PC-3 (cell line): ENCODE measurements at regions not wholly inside any gene's neighbourhood (a gene's known extent, or its start where the extent isn't known, plus 50 kb on each side); places are given as distances from the start of the nearest gene placed in this dataset.
A peak's percentile ranks its signal among the peaks of the same experiment; 100 is the strongest.

Experiments
- ATAC-seq: fragments of 200-7000 bp; cut with Tn5 transposase; 2 replicates; pipeline ENCODE4 v1.9.1; 2020; ENCODE audit warnings: mild to moderate bottlenecking, moderate library complexity
- BruUV-seq: library from RNA; stranded (reverse); fragments of 400-500 nt; replicated peaks from 2 replicates; lab custom pipeline; 2021; lab: Mats Ljungman, UMichigan
- CTCF ChIA-PET: fragments of 300-600 bp; sonication (Branson Sonifier 250); formaldehyde crosslinking; loops from one replicate; lab custom pipeline; 2022; ENCODE audit warnings: antibody characterized with exemption; lab: Charles Lee
- POLR2A ChIA-PET: fragments of 300-600 bp; sonication (Branson Sonifier 250); formaldehyde crosslinking; loops from one replicate; lab custom pipeline; 2022; ENCODE audit warnings: antibody characterized with exemption; ENCODE audit not compliant: unreplicated experiment; lab: Charles Lee
- DNase-seq: peaks from one replicate; pipeline ENCODE4 v3.0.0-alpha.2; 2015
- H2AFZ ChIP-seq: fragments of 300-600 bp; sonication (generic); 2 replicates; pipeline ENCODE4 v1.6.0; 2016; ENCODE audit warnings: antibody characterized with exemption, low read length
- H3F3A ChIP-seq: fragments of 300-600 bp; sonication (generic); one replicate; pipeline ENCODE4 v1.6.0; 2017; ENCODE audit warnings: antibody characterized with exemption, low read length, control low read depth, mild to moderate bottlenecking; ENCODE audit not compliant: unreplicated experiment
- H3K27ac ChIP-seq: fragments of 300-600 bp; sonication (generic); 2 replicates; pipeline ENCODE4 v1.5.1; 2016; ENCODE audit warnings: mild to moderate bottlenecking, low read length
- H3K27me3 ChIP-seq: fragments of 300-600 bp; sonication (generic); 2 replicates; pipeline ENCODE4 v1.6.1; 2016; ENCODE audit warnings: low read length, mixed read lengths
- H3K36me3 ChIP-seq: fragments of 300-600 bp; sonication (generic); 2 replicates; pipeline ENCODE4 v1.6.1; 2016; ENCODE audit warnings: low read depth, mixed run types, low read length, mixed read lengths
- H3K4me1 ChIP-seq: fragments of 300-600 bp; sonication (generic); 2 replicates; pipeline ENCODE4 v1.5.1; 2016; ENCODE audit warnings: low read length; ENCODE audit not compliant: insufficient read depth
- H3K4me2 ChIP-seq: fragments of 300-600 bp; sonication (generic); 2 replicates; pipeline ENCODE4 v1.6.0; 2016; ENCODE audit warnings: low read length
- H3K4me3 ChIP-seq: fragments of 300-600 bp; sonication (generic); 2 replicates; pipeline ENCODE4 v1.5.1; 2016; ENCODE audit warnings: mild to moderate bottlenecking, low read length, mixed read lengths
- H3K79me2 ChIP-seq: fragments of 300-600 bp; sonication (generic); 2 replicates; pipeline ENCODE4 v1.6.1; 2017; ENCODE audit warnings: low read length, mixed read lengths
- H3K9ac ChIP-seq: fragments of 300-600 bp; sonication (generic); 2 replicates; pipeline ENCODE4 v1.6.0; 2016; ENCODE audit warnings: mild to moderate bottlenecking, low read length
- H3K9me2 ChIP-seq: fragments of 300-600 bp; sonication (generic); replicated peaks from 2 replicates; pipeline ENCODE4 v1.6.1; 2016; ENCODE audit warnings: mixed run types, low read length, mixed read lengths
- H3K9me3 ChIP-seq: fragments of 300-600 bp; sonication (generic); 2 replicates; pipeline ENCODE4 v1.6.1; 2016; ENCODE audit warnings: low read length, mixed read lengths
- H4K20me1 ChIP-seq: fragments of 300-600 bp; sonication (generic); 2 replicates; pipeline ENCODE4 v1.6.1; 2016; ENCODE audit warnings: low read length, mixed read lengths
- EZH2 ChIP-seq: fragments of 300-600 bp; sonication (generic); IDR thresholded peaks from one replicate; pipeline ENCODE4 v1.6.1; 2017; ENCODE audit warnings: antibody characterized with exemption, mild to moderate bottlenecking, low read length; ENCODE audit not compliant: unreplicated experiment
- EZH2phosphoT487 ChIP-seq: fragments of 300-600 bp; sonication (generic); IDR thresholded peaks from 2 replicates; pipeline ENCODE4 v1.6.1; 2018; ENCODE audit warnings: mild to moderate bottlenecking, antibody characterized with exemption, low read length, borderline replicate concordance
- intact Hi-C: fragments of 100-400 bp; cut with micrococcal nuclease; formaldehyde crosslinking; loops from 2 replicates; pipeline ENCODE4 v1.9.0; 2023
- TF ChIP-seq, protein P1 (sequence below): fragments of 300-600 bp; sonication (generic); conservative IDR thresholded peaks from 2 replicates; pipeline ENCODE4 v1.5.1; 2017; ENCODE audit warnings: antibody characterized with exemption, low read depth, mild to moderate bottlenecking, low read length

GRCh38 chr6:95866732-95867131, 149.0 kb upstream of the FUT9 start:
- no peaks in the 10 kb centered on the region for H3F3A ChIP-seq
- H3K9me2 ChIP-seq, result no peaks in the 10 kb centered on the region
- no peaks in the 10 kb centered on the region for H3K4me1 ChIP-seq
- no peaks in the 10 kb centered on the region for H3K9me3 ChIP-seq
- BruUV-seq, result no TSS peak
- no peaks in the 10 kb centered on the region for H3K79me2 ChIP-seq
- ATAC-seq (no peak), DNase-seq (peak; percentile 12)
- no peak overlapping the region for H3K27ac ChIP-seq
- no peaks in the 10 kb centered on the region for H3K36me3 ChIP-seq
- H3K27me3 ChIP-seq, result no peaks in the 10 kb centered on the region
- intact Hi-C loops, result no loop called here
- TF ChIP-seq, protein P1, sequence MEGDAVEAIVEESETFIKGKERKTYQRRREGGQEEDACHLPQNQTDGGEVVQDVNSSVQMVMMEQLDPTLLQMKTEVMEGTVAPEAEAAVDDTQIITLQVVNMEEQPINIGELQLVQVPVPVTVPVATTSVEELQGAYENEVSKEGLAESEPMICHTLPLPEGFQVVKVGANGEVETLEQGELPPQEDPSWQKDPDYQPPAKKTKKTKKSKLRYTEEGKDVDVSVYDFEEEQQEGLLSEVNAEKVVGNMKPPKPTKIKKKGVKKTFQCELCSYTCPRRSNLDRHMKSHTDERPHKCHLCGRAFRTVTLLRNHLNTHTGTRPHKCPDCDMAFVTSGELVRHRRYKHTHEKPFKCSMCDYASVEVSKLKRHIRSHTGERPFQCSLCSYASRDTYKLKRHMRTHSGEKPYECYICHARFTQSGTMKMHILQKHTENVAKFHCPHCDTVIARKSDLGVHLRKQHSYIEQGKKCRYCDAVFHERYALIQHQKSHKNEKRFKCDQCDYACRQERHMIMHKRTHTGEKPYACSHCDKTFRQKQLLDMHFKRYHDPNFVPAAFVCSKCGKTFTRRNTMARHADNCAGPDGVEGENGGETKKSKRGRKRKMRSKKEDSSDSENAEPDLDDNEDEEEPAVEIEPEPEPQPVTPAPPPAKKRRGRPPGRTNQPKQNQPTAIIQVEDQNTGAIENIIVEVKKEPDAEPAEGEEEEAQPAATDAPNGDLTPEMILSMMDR, result peak; percentile 55
- no peak for TF ChIP-seq EZH2
- ChIA-PET POLR2A (no interaction called here), CTCF (no interaction called here)
- H3K9ac ChIP-seq, result no peak overlapping the region
- H3K4me3 ChIP-seq, result no peak overlapping the region
- H4K20me1 ChIP-seq, result no peaks in the 10 kb centered on the region
- H2AFZ ChIP-seq, result no peak overlapping the region
- H3K4me2 ChIP-seq, result no peak overlapping the region

- Histone ChIP-seq H2AFZ (no peak overlapping the region), H3K9me3 (no peaks in the 10 kb centered on the region), H3K79me2 (no peaks in the 10 kb centered on the region), H3K4me1 (no peaks in the 10 kb centered on the region), H3K27me3 (no peaks in the 10 kb centered on the region), H4K20me1 (no peaks in the 10 kb centered on the region), H3K27ac (no peak overlapping the region), H3K9me2 (no peaks in the 10 kb centered on the region), H3F3A (no peaks in the 10 kb centered on the region), H3K36me3 (no peaks in the 10 kb centered on the region), H3K9ac (no peak overlapping the region), H3K4me3 (no peak overlapping the region), H3K4me2 (no peak overlapping the region)
- TF ChIP-seq EZH2 (no peak), EZH2phosphoT487 (no peak)
- TF ChIP-seq, protein P1, result no peak
- ChIA-PET POLR2A (no interaction called here), CTCF (no interaction called here)
- intact Hi-C loops, result no loop called here
- BruUV-seq, result no TSS peak
- ATAC-seq (no peak), DNase-seq (no peak)
Observed at GRCh38 chr6:95867205-95867604, 148.6 kb upstream of the FUT9 start.

GRCh38 chr6:95877480-95877879, 138.3 kb upstream of the FUT9 start:
- no peaks in the 10 kb centered on the region for H3K9me3 ChIP-seq
- POLR2A ChIA-PET, result no interaction called here
- H3F3A ChIP-seq, result no peaks in the 10 kb centered on the region
- DNase-seq (no peak), ATAC-seq (no peak)
- no peaks in the 10 kb centered on the region for H3K79me2 ChIP-seq
- no peak for TF ChIP-seq EZH2
- TF ChIP-seq, protein P1, result no peak
- no peak for TF ChIP-seq EZH2phosphoT487
- H3K9me2 ChIP-seq, result no peaks in the 10 kb centered on the region
- no peak overlapping the region for H3K9ac ChIP-seq
- H4K20me1 ChIP-seq, result no peaks in the 10 kb centered on the region
- no peak overlapping the region for H3K4me3 ChIP-seq
- H3K36me3 ChIP-seq, result no peaks in the 10 kb centered on the region
- no peak overlapping the region for H3K4me2 ChIP-seq
- intact Hi-C loops, result no loop called here
- no peak overlapping the region for H3K27ac ChIP-seq
- BruUV-seq, result no TSS peak
- CTCF ChIA-PET, result no interaction called here
- no peaks in the 10 kb centered on the region for H3K4me1 ChIP-seq
- no peaks in the 10 kb centered on the region for H3K27me3 ChIP-seq
- 0 out of 2 replicates have a peak overlapping the region, but pooled peaks have one; percentile 6 for H2AFZ ChIP-seq
